Muscle layer of colon (tissue), 2 donors: ENCODE measurements at regions not wholly inside any gene's neighbourhood (a gene's known extent, or its start where the extent isn't known, plus 50 kb on each side); places are given as distances from the start of the nearest gene placed in this dataset.

Experiments
- H3K27ac ChIP-seq: one replicate; pipeline ENCODE4 v1.7.0; 2013; ENCODE audit warnings: low read depth, mild to moderate bottlenecking, low read length, moderate library complexity
- H3K27me3 ChIP-seq, 2 donors: one replicate each; pipeline ENCODE4 v1.7.0; 2013; ENCODE audit warnings: low read length in 2 of 2, mild to moderate bottlenecking in 2 of 2; ENCODE audit not compliant: insufficient read depth in 2 of 2, control insufficient read depth in 1 of 2
- H3K36me3 ChIP-seq: one replicate; pipeline ENCODE4 v1.7.0; 2013; ENCODE audit warnings: mild to moderate bottlenecking, low read length; ENCODE audit not compliant: insufficient read depth
- H3K4me1 ChIP-seq: one replicate; pipeline ENCODE4 v1.7.0; 2013; ENCODE audit warnings: mild to moderate bottlenecking, low read length; ENCODE audit not compliant: insufficient read depth
- H3K4me3 ChIP-seq, 2 donors: one replicate each; pipeline ENCODE4 v1.7.0; 2013; ENCODE audit warnings: low read length in 2 of 2, low read depth in 1 of 2, mild to moderate bottlenecking in 1 of 2, moderate library complexity in 1 of 2
- H3K9ac ChIP-seq: one replicate; pipeline ENCODE4 v1.7.0; 2013; ENCODE audit warnings: low read length
- H3K9me3 ChIP-seq: one replicate; pipeline ENCODE4 v1.7.0; 2013; ENCODE audit warnings: mild to moderate bottlenecking, low read length
- donor health status: abdominal sarcoma.
- donor health status: Adenocarcinoma of cecum.

- no peaks in the 10 kb centered on the region for H3K4me1 ChIP-seq
- no peak overlapping the region for H3K27ac ChIP-seq
- H3K27me3 ChIP-seq = no peaks in the 10 kb centered on the region
- no peak overlapping the region for H3K4me3 ChIP-seq
- H3K9ac ChIP-seq = no peak overlapping the region
- no peaks in the 10 kb centered on the region for H3K36me3 ChIP-seq
- H3K9me3 ChIP-seq = no peaks in the 10 kb centered on the region
Measured at GRCh38 chr6:137982418-137983189, 115.5 kb downstream of the TNFAIP3 start.

- no peak overlapping the region for H3K4me3 ChIP-seq
- H3K27me3 ChIP-seq = no peaks in the 10 kb centered on the region
- H3K9me3 ChIP-seq = no peaks in the 10 kb centered on the region
- no peak overlapping the region for H3K27ac ChIP-seq
- no peaks in the 10 kb centered on the region for H3K4me1 ChIP-seq
- no peaks in the 10 kb centered on the region for H3K36me3 ChIP-seq
- no peak overlapping the region for H3K9ac ChIP-seq
Measured at GRCh38 chr6:137983269-137983668, 116.2 kb downstream of the TNFAIP3 start.

GRCh38 chr6:137989664-137990063, 117.6 kb downstream of the PERP start:
- no peak overlapping the region for H3K27ac ChIP-seq
- no peaks in the 10 kb centered on the region for H3K9me3 ChIP-seq
- no peaks in the 10 kb centered on the region for H3K4me1 ChIP-seq
- no peaks in the 10 kb centered on the region for H3K27me3 ChIP-seq
- H3K36me3 ChIP-seq = no peaks in the 10 kb centered on the region
- no peak overlapping the region for H3K4me3 ChIP-seq
- no peak overlapping the region for H3K9ac ChIP-seq

GRCh38 chr6:137995371-137995770, 111.8 kb downstream of the PERP start:
- H3K27me3 ChIP-seq = no peaks in the 10 kb centered on the region
- no peak overlapping the region for H3K9ac ChIP-seq
- no peak overlapping the region for H3K27ac ChIP-seq
- H3K36me3 ChIP-seq = no peaks in the 10 kb centered on the region
- no peaks in the 10 kb centered on the region for H3K4me1 ChIP-seq
- H3K9me3 ChIP-seq = no peaks in the 10 kb centered on the region
- no peak overlapping the region for H3K4me3 ChIP-seq

GRCh38 chr6:137998461-137999019, 108.7 kb downstream of the PERP start:
- no peaks in the 10 kb centered on the region for H3K4me1 ChIP-seq
- H3K27me3 ChIP-seq = no peaks in the 10 kb centered on the region
- H3K9me3 ChIP-seq = no peaks in the 10 kb centered on the region
- no peaks in the 10 kb centered on the region for H3K36me3 ChIP-seq
- no peak overlapping the region for H3K4me3 ChIP-seq
- H3K9ac ChIP-seq = no peak overlapping the region
- no peak overlapping the region for H3K27ac ChIP-seq

GRCh38 chr6:137999815-138000214, 107.4 kb downstream of the PERP start:
- no peaks in the 10 kb centered on the region for H3K9me3 ChIP-seq

GRCh38 chr6:138000941-138001340, 106.3 kb downstream of the PERP start:
- no peaks in the 10 kb centered on the region for H3K27me3 ChIP-seq
- no peaks in the 10 kb centered on the region for H3K4me1 ChIP-seq
- no peaks in the 10 kb centered on the region for H3K36me3 ChIP-seq
- no peak overlapping the region for H3K4me3 ChIP-seq
- H3K27ac ChIP-seq = no peak overlapping the region
- no peak overlapping the region for H3K9ac ChIP-seq
- no peaks in the 10 kb centered on the region for H3K9me3 ChIP-seq

More at GRCh38 chr6:137999815-138000214, 107.4 kb downstream of the PERP start:
- H3K27ac ChIP-seq = no peak overlapping the region
- H3K9ac ChIP-seq = no peak overlapping the region
- no peak overlapping the region for H3K4me3 ChIP-seq
- H3K36me3 ChIP-seq = no peaks in the 10 kb centered on the region
- no peaks in the 10 kb centered on the region for H3K27me3 ChIP-seq
- H3K4me1 ChIP-seq = no peaks in the 10 kb centered on the region

- Histone ChIP-seq H3K36me3 (no peaks in the 10 kb centered on the region), H3K4me3 (no peak overlapping the region), H3K27ac (no peak overlapping the region), H3K9ac (no peak overlapping the region), H3K27me3 (no peaks in the 10 kb centered on the region), H3K4me1 (no peaks in the 10 kb centered on the region), H3K9me3 (no peaks in the 10 kb centered on the region)
Measured at GRCh38 chr6:138001750-138002349, 105.4 kb downstream of the PERP start.

GRCh38 chr6:138004430-138005287, 102.6 kb downstream of the PERP start:
- H3K27me3 ChIP-seq = no peaks in the 10 kb centered on the region
- H3K4me1 ChIP-seq = no peaks in the 10 kb centered on the region
- H3K27ac ChIP-seq = no peak overlapping the region
- no peaks in the 10 kb centered on the region for H3K36me3 ChIP-seq
- H3K4me3 ChIP-seq = no peak overlapping the region
- no peak overlapping the region for H3K9ac ChIP-seq
- H3K9me3 ChIP-seq = no peaks in the 10 kb centered on the region

- Histone ChIP-seq H3K4me1 (no peaks in the 10 kb centered on the region), H3K4me3 (no peak overlapping the region), H3K27me3 (no peaks in the 10 kb centered on the region), H3K27ac (no peak overlapping the region), H3K9ac (no peak overlapping the region), H3K36me3 (no peaks in the 10 kb centered on the region), H3K9me3 (no peaks in the 10 kb centered on the region)
Measured at GRCh38 chr6:138005846-138006245, 101.4 kb downstream of the PERP start.

- H3K27me3 ChIP-seq = no peaks in the 10 kb centered on the region
- H3K36me3 ChIP-seq = no peaks in the 10 kb centered on the region
- no peaks in the 10 kb centered on the region for H3K4me1 ChIP-seq
- H3K9ac ChIP-seq = no peak overlapping the region
- no peaks in the 10 kb centered on the region for H3K9me3 ChIP-seq
- no peak overlapping the region for H3K4me3 ChIP-seq
- H3K27ac ChIP-seq = no peak overlapping the region
Measured at GRCh38 chr6:138007014-138007472, 100.2 kb downstream of the PERP start.
